ENCODE measurements at regions not wholly inside any gene's neighbourhood (a gene's known extent, or its start where the extent isn't known, plus 50 kb on each side); places are given as distances from the start of the nearest gene placed in this dataset.

DNA sequence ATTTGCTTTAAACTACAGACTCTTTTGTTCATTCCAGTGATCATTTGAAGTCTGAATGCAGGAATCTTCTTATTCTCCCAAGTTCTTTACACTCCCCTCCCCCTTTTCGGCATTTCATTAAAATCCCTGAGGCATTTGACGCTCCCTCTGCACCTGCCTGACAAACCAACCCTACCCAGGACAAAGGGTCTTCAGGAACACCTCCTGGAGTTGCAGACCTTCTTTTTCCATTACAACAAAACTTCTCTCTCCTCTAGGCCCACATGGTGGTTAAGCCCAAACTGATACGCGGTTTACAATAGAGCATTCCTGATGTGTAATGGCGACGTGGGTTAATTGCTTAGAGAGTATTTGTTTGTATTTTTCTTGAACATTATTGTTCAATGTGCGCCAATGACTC, 367.4 kb downstream of the FBXO15 start:
- DNase-seq: no peak

DNA sequence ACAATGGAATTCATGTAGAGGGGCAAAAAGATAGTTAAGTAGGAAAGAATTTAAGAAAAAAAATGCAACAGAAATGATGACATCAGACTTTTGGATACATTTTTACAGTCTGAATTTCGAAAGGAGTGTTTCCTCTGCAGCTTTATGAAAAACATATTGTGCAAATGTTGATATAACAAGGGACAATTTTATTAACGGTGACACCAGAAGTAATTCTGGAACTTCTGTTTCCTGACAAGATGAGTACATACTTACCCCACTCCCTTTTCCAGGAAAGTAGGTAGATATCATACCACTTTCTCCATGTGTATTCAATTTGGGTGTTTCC, 369.6 kb downstream of the FBXO15 start:
- no peak for DNase-seq

DNA sequence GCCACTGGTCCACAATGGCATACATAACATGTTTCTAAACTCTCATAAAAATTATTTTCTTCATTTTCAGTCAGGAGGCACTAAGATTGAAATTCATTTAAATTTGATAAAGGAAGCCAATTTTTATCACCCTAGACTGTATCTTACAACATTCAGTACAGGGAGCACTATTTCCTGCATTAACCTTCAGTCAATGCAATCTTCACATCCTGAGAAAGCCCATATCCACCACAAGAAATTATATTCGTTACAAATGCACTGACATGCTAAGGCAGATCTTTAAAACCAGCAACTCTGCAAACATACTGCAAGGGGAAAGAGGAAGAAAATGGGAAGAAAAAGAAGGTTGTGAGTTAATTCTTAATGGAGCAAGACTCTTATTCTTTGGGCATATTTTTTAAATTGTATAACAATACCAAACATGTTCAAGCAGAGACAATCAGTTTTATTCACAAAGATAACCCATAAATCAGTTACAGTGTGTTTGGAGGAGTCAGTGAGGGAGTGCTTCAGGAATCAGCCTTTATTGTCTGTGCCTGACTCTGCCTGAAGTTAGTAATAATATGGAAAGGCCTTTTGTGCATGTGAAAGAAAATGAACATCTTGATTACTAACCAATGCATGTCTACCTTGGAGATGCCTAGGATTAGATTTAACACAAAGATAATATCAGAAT, 370.1 kb downstream of the FBXO15 start:
- no peak for DNase-seq

DNA sequence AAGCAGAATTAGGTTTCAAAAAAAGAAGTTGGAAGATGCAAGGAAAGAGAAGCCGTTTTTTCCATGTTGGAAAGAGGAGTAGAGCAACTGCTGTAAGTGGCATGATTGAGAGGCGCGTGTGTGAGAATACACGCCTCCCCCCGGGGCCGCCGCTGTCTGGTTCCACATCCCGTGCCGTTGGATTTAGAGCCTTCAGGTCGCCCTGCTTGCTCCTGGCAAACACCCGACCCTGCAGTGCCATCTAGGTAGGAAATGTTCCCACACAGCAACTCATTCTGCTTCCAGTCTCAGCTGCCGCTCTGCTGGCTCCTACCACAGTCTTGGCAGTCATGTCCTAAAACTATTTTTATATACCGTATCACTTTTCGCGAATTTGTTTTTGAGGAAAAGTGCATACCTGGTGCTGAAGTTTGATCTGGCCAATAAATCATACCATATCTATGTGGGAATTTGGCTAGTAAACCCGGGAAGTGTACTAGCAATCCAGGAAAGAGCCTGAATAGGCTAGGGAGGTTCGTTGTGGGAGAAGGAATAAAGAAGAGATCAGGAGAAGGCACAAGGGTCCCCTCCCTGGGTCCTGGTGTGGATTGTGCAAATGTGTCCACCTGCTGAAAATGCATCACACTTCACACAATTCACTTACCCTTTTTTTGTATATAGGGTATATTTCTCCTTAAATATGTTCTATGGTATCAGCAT, 372.7 kb downstream of the FBXO15 start:
- no peak for DNase-seq

DNA sequence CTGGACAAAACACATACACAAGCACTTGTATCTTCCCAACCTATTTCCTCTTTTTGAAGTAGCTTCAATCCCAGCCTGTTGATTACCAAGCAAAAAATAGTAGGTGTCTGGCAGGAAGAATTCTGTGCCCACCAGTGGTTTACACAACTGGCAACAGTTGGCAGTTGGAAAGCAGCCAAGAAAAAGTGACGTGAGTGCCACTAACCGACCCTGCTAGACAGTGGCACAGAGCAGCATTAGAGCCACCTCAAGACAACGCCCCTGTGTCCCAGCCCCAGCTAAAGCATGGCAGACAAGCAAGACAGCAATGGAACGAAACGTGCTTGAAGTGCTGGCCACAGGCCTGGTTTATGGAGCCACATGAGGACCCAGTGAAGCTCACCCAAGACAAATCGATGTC, 379.6 kb downstream of the FBXO15 start:
- DNase-seq: no peak

DNA sequence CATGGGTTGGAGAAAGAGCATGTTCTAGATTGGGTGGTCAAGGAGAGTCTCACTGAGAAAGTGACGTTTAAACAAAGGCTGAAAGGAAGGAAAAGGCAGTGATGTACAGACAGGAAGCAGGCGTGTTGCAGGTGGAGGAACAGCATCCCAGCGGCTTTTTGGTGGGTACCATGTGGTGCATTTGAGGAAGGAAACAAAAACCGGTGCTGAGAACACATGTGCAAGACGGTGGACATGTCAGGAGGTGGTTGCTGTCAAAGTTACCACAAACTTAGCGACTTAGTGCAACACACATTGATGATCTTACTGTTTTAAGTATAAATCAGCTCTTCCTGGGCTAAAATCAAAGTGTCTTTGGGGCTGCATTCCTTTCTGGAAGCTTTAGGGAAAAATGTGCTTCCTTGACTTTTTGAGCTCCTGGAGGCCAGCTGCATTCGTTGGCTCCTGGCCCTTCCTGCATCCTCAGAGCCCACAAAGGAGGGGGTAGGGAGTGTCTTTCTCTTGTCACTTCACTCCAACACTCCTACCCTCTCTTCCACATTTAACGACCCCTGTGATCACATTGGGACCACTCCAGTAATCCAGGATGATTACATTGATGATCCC, 380.6 kb downstream of the FBXO15 start:
- no peak for DNase-seq

DNA sequence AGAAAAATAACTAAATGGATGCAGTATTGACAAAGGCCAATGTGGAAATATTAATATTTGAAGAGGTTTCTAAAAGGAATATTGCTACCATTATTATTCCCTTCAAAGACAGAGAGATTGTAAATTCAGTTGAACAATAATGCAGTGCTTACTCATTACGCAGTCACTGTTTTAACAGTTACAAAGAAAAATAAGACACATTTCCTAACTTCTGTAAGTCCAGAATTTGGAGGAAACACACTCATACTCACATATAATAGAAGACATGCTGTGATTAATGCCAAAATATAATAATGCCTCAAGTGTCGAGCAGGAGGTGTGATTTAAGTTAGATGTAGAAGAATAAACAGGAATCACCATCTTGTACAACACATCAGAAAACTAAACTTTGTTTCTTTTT, 389.2 kb downstream of the FBXO15 start:
- no peak for DNase-seq

DNA sequence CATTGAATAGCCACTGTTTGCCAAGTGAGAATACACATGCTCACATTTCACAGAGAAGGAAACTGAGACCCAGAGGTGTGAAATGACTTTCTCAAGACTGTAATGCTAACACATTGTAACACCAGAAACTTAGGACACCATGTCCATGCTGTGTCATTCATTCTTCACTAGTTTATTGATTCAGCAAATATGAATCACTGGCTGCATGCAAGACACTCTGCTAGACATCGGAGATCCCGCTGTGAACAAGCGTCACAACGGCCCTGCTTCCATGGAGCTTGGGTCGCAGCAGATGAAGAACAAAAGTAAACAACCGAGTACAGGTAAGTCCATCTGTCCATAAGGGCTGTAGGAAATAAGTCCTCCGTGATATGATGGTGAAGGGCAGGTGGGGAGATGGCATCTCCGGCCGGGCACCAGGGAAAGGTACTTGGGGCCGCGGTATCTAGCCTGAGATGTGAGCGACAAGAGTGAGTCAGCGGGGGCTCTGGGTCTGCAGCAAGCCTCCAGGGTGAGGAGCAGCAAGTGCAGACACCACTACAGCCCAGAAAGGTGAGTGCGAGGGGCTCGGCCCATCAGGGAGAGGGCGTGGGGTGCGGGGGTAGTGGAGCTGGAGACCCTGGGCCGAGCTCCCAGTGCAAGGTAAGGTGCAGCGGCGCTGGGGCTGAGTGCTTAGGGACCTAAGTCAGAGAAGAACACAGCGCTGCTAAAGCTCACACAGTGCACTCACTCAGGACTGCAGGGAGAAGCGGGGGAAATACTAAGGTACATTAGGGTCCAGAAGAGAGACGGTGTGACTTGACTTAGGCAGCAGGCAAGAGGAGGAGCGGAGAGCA, 391.2 kb downstream of the FBXO15 start:
- no peak for DNase-seq

DNA sequence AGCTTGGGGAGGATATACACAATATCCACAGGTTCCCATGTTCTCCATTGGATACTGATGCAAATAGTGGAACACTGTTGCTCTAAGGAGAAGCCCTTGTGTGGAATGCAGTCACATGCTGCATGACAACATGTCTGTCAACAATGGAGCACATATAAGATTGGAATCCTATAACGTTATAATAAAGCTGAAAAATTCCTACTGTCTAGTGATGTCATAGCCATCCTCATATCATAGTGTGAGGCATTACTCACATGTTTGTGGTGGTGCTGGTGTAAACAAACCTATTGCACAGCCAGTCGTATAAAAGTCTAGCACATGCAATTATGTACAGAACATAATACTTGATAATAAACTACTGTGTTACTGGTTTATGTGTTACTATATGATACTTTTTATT, 394.7 kb downstream of the FBXO15 start:
- DNase-seq: no peak

DNA sequence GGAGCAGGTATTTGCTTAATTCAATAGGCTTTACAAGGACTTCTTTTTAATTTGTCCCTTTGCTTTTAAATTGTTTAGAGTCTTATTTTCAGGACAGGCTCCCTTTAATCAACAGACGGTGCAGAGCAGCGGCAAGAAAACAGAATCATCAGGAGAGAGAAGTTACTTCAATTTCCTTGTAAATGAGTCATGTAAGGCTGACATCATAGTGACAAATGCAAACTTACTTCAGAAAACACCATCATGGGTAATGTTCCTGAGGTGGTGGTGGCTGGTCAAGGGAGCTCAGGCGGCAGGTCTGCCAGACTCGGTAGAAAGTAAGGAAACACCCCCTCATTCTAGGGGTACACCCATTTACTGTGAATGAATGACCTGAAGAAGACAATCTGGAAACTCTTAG, 395.1 kb downstream of the FBXO15 start:
- DNase-seq: no peak

DNA sequence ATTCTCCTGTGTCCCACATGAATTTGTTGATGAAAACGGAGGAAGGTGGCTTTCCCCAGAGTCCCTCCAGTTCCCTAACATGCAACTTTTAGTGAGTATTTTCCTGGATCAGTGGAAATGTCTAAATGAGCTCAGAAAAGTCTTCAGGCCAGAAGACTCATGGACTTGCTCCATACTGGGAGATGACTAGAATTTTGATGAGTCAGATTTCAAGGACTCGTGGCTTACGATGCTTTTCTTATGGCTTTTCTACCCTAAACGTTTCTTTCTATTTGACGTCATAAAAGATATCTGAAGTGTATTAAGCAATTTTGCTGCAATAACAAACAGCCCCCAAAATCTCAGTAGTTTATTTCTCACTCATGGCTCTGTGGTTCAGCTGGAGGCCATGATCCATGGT, 397.6 kb downstream of the FBXO15 start:
- no peak for DNase-seq

DNA sequence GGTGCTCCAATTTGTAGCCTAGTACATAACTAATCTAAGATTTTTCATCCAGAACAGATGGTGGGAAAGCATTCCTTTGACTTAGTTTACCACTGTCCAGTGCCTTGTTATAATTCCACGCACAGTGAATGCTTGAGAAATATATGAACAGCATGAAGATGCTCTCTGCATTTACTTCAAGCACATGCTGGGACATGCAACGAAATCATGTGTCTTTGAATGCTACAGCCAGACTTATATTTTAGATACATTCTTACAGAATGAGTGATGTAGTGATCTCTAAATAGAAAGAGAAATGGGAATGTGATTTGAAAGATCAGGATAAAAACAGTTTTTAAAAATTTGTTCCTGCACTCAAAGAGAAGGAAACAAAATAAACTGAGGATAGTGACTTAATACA, 398.3 kb downstream of the FBXO15 start:
- no peak for DNase-seq

DNA sequence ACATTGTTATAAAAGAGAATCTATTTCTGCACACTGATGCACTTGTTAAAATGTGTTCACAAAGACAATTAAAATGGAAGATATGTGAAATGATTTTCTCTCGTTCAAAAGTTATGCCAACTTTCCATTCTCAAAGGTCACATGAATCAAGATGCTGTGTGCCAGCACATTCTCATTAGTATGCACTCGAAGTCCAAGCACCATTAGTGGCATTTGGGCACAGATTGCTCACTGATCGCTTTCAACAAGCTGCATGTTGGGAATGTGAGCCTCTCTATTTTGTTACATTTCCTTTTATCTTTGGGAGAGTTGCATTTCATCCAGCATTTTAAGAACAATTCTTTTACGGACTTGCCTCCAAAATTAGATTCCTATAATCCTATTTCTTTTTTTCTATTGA, 398.9 kb downstream of the FBXO15 start:
- no peak for DNase-seq

DNA sequence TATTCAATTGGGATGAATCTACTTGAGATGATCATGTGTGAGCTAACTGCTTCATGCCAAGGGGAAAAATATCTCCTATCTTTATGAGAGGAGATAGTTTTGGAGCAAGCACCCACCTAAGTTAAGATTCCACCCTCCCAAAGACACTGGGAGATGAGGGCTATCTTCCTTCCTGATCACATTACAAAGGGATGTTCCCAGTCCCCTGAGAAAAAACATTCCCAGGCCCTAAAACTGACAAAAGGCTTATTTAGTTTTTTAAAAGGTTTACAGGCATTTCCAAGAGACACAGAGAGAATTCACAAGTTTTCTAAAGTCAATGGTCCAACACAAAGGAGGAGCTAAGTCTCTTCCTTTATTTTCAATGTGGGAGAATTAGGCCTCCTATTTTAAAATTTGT, 401.5 kb downstream of the FBXO15 start:
- DNase-seq: no peak

DNA sequence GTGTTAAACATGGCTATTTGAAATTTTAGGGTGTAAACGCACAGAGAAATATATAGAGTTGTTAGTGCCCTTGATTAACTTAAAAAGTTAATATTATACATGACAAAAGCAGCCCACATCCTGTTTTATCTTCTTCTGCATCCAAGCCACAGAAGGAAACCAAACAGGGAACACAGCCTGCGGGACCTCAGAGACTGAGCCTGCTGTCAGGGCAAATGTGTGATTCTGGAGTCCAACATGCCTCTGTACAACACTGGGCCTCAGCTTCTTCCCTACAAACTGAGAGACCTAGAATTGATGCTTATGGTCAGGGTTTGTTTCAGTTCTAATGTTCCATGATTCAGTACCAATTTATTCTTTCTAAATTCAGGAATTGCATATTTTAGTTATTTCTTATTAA, 404.7 kb downstream of the FBXO15 start:
- DNase-seq: no peak

DNA sequence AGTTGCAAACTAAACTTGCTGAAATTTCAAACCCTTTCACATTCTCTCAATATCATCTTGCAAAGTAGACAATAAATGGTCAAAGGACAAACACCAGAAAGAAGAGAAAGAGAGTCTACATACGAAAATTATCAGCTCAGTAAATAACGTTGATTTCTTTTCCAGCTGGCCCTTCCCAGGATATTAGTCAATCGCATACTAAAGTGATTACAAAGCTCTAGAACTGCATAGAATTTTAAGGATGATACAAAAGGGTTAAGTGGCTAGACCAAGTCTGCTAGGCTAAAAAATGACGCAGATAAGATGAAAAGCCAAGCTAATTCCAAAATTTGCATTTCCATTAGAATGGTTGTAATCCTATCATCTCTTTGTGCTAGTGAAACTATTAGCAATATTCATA, 405.7 kb downstream of the FBXO15 start:
- no peak for DNase-seq

DNA sequence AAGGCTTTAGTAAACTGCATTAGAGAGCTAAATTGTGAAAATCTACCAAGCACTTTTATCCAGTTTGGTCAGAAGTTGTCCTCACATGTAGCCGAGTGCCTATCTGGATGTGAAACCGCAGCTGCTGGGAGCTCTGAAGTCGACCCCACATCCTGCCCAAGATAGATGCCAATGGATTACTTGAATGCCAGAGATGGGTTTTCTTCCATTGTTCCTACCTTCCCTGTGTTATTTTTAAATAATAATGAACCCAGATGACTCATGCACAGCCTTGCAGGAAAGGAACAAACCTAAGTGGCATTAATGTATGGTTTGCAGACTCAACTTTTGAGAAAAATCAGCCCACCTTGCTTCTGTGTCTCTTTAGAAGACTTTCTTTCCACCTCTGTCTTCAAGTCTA, 408.5 kb downstream of the FBXO15 start:
- no peak for DNase-seq

DNA sequence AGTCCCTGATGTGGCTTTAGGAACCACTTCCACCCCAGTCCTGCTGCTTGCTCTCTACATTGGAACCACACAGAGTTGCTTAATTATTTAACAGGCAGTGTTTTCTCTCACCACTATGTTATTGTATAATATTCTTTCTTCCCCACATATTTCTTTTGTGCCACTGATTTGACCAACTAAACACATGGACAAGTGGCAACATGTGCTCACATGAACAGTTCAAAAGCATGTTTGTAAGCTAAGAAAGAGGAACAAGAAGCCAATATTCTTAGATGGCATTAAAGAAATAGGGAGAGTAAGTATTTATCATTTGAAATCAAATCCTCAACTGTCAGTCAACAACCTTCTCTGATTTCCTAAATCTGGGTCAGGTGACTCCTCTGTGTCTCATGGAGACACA, 409.6 kb downstream of the FBXO15 start:
- no peak for DNase-seq

DNA sequence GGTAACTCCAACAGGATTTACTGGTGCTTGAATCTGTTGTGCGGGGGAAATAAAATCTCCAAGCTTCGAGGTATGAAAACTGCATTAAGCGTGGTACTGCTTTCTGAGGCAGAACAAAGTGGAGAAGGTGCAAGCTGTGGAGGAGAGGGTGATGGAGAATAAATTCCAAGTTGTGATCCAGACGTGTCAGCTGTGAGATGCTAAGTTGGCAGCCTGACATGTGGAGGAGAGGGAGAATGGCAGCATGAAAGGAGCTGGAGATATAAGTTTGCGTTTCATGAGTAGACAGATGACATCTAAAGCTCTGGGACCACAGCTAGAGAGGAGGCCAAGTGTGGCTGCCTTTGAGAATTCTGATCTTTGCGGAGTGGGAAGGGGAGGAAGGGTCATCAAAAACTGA, 411.8 kb downstream of the FBXO15 start:
- DNase-seq: no peak

DNA sequence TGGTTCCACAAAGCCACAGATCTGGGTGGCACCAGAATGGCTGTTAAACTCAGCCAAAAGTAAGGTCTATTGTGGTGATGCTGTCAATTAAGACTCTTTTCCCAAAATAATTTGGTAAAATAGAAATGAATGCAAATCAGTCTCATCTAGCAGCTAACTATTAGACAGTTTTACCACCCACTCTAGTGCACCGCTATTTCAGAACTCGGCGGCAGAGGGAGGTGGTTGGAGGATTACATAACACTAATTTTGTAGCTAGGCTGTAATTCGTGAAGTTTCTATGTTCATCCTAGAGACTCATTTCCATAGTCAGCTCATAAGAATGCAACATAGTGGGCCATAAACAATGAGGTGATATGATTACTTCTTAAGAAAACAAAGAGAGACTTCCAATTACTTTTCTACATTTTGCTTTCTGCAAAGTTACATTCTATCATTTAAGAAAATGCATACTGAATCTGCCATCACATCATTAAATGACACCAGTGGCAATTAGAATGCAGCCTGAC, 413.8 kb downstream of the FBXO15 start:
- DNase-seq: no peak

DNA sequence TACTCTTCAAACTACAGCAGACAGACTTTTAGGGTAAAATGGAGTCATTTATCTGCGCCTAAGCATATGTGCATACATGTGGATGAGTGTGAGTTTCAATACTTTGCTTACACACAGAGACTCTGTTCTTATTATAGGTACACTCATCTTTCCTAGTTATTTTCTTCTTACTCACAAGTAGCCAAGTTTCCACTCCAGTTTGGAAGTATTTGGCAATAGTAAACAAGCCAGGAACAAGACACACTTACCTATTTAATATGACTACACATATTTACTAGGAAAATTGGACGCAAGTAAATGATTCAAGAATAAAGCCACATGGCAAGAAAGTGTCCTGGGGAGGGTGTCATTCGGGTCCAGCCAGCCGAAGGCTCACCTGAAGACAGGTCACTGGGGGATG, 414.3 kb downstream of the FBXO15 start:
- no peak for DNase-seq

DNA sequence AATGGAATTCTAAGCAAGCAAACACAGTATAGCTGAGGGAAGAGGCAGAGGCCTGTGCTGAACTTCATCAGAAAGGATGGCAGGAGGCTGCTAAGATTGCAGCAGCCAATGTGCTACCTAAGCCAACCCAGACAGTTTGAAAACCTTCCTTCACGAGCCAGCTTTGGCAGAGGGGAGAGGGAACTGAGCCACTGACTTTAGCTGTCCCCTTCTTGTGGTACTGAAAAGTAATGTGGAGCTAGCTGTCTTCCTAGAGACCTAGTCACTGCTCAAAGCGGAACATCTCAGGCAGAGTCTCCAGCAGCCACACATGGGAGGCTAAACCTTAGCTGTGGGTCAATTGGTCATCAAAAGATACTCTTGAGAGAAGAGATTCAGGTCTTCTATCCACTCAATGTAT, 419.0 kb downstream of the FBXO15 start:
- no peak for DNase-seq

DNA sequence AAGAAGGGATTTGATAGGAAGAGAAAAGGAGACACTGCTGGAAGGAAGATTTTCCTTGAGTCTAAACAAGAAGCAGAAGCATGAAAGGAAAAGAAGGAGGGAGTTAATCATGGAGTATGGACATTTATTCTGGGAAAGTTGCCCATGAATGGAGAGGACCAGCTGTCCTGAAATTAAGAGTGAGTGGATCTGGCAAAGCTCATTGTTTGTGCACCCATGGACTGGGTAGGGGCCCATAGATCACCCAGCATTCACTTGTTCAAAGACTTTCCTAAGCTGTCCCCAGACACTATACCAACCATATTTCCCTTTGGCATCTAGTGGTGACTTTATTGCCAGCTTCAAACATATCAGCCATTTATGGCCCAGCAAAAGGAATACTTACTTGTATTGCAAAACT, 422.7 kb downstream of the FBXO15 start:
- no peak for DNase-seq

DNA sequence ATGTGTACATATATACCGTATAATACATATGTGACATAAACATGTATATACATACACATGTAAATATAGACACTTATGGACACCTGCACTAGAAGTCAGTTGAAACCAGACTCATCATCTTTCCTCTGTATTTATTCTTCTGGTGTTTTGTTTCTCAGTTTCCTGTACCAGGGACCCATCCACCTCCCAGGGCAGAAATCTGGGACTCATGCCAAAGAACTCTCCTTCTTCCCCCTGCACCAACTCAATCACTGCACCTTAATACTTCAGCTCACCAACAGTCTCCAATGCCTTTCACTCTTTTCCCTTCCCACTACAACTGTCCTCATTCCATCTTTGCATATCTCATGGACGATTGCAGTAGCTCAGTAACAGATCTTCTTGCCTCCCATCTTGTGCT, 428.0 kb downstream of the FBXO15 start:
- DNase-seq: no peak

Data from activated CD8-positive, alpha-beta memory T cell treated with anti-CD3 and anti-CD28 coated beads for 24 hours (primary cell).